ENCODE measurements at regions not wholly inside any gene's neighbourhood (a gene's known extent, or its start where the extent isn't known, plus 50 kb on each side); places are given as distances from the start of the nearest gene placed in this dataset.

GRCh38 chr10:36441557-36441956 lies 683.8 kb upstream of the ANKRD30A start (continued):
- TF ChIP-seq, protein P1, sequence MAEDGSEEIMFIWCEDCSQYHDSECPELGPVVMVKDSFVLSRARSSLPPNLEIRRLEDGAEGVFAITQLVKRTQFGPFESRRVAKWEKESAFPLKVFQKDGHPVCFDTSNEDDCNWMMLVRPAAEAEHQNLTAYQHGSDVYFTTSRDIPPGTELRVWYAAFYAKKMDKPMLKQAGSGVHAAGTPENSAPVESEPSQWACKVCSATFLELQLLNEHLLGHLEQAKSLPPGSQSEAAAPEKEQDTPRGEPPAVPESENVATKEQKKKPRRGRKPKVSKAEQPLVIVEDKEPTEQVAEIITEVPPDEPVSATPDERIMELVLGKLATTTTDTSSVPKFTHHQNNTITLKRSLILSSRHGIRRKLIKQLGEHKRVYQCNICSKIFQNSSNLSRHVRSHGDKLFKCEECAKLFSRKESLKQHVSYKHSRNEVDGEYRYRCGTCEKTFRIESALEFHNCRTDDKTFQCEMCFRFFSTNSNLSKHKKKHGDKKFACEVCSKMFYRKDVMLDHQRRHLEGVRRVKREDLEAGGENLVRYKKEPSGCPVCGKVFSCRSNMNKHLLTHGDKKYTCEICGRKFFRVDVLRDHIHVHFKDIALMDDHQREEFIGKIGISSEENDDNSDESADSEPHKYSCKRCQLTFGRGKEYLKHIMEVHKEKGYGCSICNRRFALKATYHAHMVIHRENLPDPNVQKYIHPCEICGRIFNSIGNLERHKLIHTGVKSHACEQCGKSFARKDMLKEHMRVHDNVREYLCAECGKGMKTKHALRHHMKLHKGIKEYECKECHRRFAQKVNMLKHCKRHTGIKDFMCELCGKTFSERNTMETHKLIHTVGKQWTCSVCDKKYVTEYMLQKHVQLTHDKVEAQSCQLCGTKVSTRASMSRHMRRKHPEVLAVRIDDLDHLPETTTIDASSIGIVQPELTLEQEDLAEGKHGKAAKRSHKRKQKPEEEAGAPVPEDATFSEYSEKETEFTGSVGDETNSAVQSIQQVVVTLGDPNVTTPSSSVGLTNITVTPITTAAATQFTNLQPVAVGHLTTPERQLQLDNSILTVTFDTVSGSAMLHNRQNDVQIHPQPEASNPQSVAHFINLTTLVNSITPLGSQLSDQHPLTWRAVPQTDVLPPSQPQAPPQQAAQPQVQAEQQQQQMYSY (CRISPR knock-in tag; IDR thresholded peaks at IDR 0.05), result no peak
- no peak for TF ChIP-seq ZNF622 (IDR thresholded peaks at IDR 0.05)
- no peak for TF ChIP-seq ZZZ3 (IDR thresholded peaks at IDR 0.05; ENCODE audit: control insufficient read depth, insufficient read length, low read depth)
- no peak for TF ChIP-seq ZNF687 (IDR thresholded peaks at IDR 0.05)
- no peak for TF ChIP-seq EGR1 (IDR thresholded peaks at IDR 0.05; ENCODE audit: borderline replicate concordance in 1 of 2, low read depth in 2 of 2, low read length in 2 of 2)
- no peak for TF ChIP-seq NR2F1 (conservative IDR thresholded peaks at IDR 0.05)
- TF ChIP-seq KDM1A (IDR thresholded peaks at IDR 0.05; ENCODE audit: borderline replicate concordance), result no peak
- no peak for TF ChIP-seq NRF1 (conservative IDR thresholded peaks at IDR 0.05; ENCODE audit: low read depth, low read length)
